ENCODE measurements at regions not wholly inside any gene's neighbourhood (a gene's known extent, or its start where the extent isn't known, plus 50 kb on each side); places are given as distances from the start of the nearest gene placed in this dataset.

DNA sequence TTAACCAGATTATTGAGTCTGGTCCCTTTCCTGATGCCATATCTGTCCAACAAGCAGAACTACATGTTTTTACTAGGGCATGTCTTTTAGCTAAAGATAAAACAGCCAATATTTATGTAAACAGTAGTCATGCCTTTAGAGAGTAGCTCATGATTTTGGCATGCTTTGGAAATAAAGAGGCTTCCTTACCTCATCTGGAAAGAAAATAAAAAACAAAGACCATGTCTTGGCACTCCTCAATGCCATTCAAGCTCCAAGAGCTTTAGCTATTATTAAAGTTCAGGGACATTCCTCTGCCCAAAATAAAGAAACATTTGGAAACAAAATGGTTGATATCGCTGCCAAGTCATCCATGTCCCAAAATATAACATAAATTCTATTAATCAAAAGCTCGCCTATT, 202.4 kb downstream of the URB2 start:
- DNase-seq = no peak

GRCh38 chr1:229832695-229833094, 206.6 kb downstream of the URB2 start:
- no peak for DNase-seq

GRCh38 chr1:229834230-229834629, 208.2 kb downstream of the URB2 start:
- no peak for DNase-seq

DNA sequence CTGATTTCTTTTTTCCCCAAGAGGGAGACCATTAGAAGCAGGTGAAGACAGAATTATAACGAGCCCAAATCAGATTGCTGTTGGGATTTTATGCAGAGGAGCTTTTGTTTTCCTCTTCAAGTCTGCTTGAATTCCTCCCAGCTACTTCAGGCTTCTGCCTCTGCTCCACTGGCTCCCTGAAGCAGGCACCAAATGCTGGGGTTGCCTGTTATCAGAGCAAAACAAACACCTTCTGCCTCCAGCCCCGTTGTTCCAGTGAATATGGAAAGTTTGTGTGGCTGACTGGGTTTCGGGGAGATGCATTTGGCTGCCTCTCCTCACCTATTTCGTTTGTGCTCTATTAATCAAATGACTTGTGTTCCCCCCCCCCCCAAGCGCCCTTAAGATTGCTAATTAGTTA, 209.2 kb downstream of the URB2 start:
- no peak for DNase-seq

DNA sequence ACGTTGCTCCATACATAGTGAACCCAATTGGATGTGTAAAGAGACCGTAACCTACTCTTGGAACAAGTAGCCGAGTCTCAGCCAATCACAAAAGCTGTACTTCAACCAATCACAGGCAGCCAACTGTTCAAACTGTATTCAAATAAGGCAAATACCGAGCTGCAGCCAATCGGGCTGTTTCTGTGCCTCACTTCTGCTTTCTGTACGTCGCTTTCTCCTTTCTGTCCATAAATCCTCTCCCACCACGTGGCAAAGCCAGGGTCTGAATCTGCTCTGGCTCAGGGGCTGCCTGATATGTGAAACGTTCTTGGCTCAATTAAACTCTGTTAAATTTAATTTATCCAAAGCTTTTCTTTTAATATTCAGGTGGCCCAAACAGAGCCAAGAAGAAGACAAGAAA, 210.3 kb downstream of the URB2 start:
- no peak for DNase-seq

DNA sequence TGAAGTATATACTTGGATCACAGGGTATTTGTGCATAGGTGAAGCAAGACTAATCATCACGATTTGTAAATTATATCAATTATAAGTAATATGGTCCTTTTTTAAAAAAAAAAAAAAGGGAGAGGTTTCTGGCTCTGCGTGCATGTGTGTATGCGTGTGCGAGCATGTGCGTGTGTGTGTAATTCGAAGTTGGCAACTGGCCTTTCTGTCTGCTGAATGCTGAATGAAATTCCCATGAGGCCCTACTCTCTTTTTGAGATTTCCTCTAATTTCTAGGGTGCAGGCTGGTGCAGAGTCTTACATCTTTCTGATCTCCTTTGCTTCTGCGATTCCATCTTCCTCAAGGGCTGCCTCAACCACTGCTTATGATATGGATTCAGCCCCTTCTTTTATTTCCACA, 212.2 kb downstream of the URB2 start:
- DNase-seq = no peak

- DNase-seq = no peak
These were observed 213.8 kb downstream of the URB2 start for GRCh38 chr1:229839800-229840199.

- no peak for DNase-seq
These were observed 215.2 kb downstream of the URB2 start for GRCh38 chr1:229841230-229841629.

DNA sequence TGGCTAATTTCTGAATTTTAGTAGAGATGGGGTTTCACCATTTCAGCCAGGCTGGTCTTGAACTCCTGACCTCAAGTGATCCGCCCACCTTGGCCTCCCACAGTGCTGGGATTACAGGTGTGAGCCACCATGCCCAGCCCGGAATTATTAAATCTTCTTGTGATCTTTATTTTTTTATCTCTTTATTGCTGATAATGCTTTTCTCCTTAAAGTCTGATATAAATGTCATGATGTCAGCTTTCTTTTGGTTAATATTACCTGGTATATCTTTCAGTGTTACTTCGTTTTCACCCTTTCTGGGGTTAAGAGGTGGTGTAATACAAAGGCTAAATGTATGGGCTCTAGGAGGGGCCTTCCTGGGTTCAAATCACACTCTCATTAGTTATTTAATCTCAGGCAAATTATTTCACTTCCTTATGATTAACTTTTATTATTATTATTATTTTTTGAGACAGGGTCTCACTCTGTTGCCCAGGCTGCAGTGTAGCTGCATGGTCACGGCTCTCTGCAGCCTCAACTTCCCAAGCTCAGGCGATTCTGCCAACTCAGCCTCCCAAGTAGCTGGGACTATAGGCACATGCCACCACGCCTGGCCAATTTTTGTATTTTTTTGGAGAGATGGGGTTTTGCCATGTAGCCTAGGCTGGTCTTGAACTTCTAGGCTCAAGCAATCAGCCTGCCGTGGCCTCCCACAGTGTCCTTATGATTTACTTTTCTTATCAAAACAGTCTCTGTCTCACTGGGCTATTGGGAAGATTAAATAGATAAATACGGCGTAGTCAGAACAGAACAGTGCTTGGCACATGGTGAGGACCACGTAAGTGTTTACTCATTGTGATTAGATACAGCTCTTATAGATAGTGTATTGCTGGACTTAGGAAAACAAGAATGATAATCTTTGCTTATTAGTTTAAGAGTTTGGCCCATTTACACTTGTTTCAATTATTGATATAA, 216.5 kb downstream of the URB2 start:
- no peak for DNase-seq

DNA sequence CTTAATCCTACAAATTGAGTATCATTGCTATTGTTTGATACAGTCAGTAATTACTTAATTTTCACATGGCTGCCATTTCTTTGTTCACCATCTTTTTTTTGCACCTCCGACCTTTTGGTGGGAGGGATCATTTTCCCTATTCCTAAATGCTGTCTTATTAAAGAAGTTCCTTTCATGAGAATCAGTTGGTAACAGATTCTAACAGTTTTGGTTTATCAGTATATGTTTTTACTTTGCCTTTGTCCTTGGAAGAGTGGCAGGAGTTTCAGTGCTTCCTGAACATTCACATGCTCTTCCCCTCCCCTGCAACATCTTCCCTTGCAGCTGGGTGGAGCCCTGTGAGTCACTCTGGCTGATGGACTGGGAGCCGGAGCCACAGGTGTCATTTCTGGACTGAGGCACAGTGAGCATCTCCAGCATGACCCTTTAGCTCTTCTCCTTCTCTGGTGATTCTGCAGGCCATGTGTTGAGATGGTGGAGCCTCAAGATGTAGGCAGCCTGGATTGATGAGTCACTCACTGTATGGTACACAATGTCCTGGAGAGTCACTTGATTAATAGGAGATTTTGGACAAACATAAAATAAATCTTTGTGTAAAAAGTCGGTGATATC, 217.7 kb downstream of the URB2 start:
- peak; percentile 6 for DNase-seq

GRCh38 chr1:229844675-229845074, 218.6 kb downstream of the URB2 start:
- DNase-seq = no peak

DNA sequence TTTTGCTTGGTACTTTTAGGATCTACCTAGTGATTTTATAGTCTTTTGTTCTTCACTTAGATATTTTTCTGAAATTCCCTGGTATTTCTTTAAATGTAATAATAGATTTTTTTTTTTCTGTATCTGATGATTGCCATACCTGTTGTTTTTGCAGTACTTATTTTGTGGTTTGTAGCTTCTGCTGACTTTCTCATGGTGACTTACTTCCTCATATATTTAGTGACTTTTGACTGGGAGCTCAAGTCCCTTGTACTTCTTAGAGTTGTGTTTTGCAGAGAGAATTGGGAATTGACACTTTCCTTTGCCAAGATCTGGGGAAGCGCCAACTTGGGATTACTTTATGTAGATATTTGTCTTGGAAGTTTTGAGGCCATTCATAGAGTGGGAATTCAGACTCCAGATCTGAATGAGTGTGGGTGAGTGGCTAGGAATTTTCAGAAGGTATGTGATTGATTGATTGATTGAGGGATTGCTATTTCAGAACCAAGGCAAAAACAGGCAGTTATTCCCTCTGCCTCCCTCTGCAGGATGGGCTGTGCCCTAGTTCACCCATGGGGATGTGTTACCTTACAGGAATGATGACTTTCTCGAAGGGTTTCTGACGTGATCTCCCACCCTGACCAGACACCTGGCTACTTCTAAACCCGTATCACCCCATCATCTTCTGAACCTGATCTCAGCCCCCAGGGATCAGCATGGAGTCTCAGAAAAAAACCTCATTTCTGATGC, 219.5 kb downstream of the URB2 start:
- no peak for DNase-seq

- DNase-seq = no peak
These were observed 220.3 kb downstream of the URB2 start for GRCh38 chr1:229846351-229846750.

DNA sequence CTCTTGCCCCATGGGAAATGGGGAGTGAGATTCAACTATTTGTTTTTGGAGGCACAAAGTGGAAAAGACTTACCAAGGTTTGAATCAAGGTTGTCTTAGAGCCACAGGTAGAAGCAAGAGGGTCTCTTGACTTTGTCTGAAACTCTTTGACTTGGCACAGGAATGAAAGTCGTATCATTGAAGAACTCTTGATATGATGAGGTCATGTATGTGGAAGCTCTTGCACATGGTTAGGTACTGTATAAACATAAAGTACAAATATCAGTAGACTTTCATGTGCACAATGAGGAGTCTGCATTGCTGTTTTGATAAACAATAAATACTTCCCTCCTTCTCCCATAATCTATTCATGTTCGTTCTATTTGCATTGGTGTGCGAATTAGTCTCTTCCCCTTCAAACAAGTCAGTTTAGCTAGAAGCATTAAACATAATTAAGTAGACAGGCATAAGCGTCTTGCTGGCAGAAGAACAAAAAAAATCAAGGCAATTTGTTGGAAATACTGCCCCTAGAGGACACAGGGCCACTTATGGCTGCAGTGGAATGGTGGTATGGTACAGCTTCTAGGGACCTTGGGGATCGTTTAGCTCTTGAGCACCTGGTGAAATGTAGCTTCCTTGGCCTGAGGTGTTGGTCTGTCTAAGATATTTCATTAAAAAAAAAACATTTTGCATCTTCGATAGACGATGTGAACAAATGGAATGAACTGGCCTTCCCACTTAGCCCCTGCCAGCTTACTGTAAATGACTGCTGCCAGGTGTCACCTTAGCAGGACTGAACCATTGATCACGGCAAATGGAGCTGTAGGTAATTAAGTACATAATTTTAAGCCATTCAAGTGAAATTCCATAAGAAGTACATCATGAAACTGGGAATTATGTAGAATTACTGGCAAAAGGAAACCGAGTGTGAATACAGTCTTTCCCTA, 218.0 kb upstream of the GALNT2 start:
- no peak for DNase-seq

GRCh38 chr1:229851511-229851910, 215.5 kb upstream of the GALNT2 start:
- no peak for DNase-seq

GRCh38 chr1:229853751-229854150, 213.3 kb upstream of the GALNT2 start:
- DNase-seq = no peak

DNA sequence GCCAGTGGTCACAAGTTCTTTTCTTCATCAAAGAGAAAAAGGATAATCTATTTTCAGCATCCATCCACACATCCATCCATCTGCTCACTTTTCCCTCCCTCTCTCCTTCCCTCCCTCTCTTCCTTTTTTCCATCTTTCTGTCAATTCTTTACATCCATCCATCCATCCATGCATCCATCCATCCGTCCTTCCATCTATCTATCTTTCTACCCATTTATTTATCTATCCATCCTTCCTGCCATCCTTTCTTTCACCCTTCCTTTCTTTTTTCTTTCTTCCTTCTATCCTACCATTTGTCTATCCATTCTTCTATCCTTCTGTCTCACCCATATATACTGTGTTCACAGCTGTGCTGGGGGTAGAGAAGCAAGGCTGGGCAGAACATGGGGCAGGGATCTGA, 212.4 kb upstream of the GALNT2 start:
- DNase-seq = no peak

DNA sequence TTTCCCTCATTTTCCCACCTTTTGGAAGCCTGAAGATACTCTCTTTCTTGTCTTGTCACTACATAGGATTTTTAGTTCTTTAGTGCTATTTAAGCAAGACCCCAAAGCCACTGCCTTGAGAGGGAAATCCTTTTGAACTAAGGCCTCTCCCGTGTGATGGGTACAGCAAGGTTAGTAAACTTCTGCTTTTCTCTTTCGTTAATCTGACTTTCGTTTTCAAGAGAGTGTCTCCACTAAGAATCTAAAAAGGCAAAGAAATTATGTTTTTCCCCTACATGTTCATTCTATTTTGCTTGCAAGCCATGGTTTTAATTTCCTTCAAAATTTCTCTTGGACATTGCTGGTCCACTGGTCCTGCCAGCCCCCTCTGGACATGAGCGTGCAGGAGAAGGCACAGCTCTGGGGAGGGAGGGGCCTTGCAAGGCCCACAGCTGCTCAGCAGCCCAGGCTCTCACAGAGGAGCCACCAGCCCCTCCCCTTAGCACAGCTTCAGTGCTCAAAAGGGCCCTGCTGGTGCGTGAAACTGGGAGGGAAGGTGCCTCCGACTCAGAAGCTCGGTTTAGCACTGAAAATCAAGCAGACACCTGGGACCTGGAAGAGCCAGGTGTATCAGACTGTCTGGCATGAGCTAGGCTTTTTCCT, 210.9 kb upstream of the GALNT2 start:
- DNase-seq = no peak

- no peak for DNase-seq
These were observed 209.5 kb upstream of the GALNT2 start for GRCh38 chr1:229857585-229857984.

GRCh38 chr1:229859026-229859425, 208.0 kb upstream of the GALNT2 start:
- no peak for DNase-seq

- no peak for DNase-seq
These were observed 206.1 kb upstream of the GALNT2 start for GRCh38 chr1:229860926-229861325.

Data from NCI-H226 (cell line).